ENCODE measurements at regions not wholly inside any gene's neighbourhood (a gene's known extent, or its start where the extent isn't known, plus 50 kb on each side); places are given as distances from the start of the nearest gene placed in this dataset.

DNA sequence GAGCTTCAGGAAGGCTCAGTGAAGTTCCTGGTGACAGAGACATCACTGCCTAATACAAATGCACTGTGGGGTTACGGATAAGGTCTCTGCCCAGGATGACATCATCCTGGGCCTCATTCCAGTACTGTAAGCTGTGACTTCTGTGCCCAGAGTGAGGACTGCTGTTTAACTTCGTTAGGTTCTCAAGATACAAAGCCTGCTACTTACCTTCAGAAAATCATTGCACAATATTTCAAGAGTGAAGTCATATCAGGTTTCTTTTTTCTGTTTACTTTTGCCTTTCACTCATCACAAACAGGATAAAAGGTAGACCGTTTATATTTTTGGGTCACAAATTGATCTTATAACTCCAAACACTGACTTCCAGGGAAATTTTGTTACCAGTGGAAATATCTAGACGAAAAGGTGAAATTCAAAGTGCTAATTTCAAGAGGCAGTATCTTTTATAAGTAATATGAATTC lies 241.2 kb downstream of the PIK3R1 start:
- intact Hi-C loops (cut with DNase I; ENCODE audit: low total_unique reads): loop anchor here (5.0 to 10.0 kb wide), 2 partner anchors 172 to 371 kb away; no protein-coding TSS in a partner anchor
- WGBS, 2 donors: 39 to 41% methylated on average over 4 of the region's 4 CpGs
- no peak for TF ChIP-seq POLR2A (IDR thresholded peaks at IDR 0.05)
- TF ChIP-seq CTCF (IDR thresholded peaks at IDR 0.05): no peak
- DNase-seq (ENCODE audit: low spot score in 2 of 2): no peak
- no peak overlapping the region for H3K4me3 ChIP-seq (ENCODE audit: low read depth, poor library complexity, severe bottlenecking)

- intact Hi-C loops (cut with DNase I; ENCODE audit: low total_unique reads): loop anchor here (5.0 to 10.0 kb wide), 2 partner anchors 172 to 370 kb away; no protein-coding TSS in a partner anchor
- no peak overlapping the region for H3K4me3 ChIP-seq (ENCODE audit: low read depth, poor library complexity, severe bottlenecking)
- no peak for TF ChIP-seq CTCF (IDR thresholded peaks at IDR 0.05)
- TF ChIP-seq POLR2A (IDR thresholded peaks at IDR 0.05): no peak
- no peak for DNase-seq (ENCODE audit: low spot score in 2 of 2)
- 92 to 93% methylated on average over 8 of the region's 8 CpGs for WGBS, 2 donors
Observed at GRCh38 chr5:68457285-68457684, 241.7 kb downstream of the PIK3R1 start.

GRCh38 chr5:68458416-68459021 lies 243.0 kb downstream of the PIK3R1 start:
- intact Hi-C loops (cut with DNase I; ENCODE audit: low total_unique reads): loop anchor here (5.0 to 10.0 kb wide), 2 partner anchors 174 to 369 kb away; no protein-coding TSS in a partner anchor
- H3K4me3 ChIP-seq (ENCODE audit: low read depth, poor library complexity, severe bottlenecking): no peak overlapping the region
- TF ChIP-seq CTCF (IDR thresholded peaks at IDR 0.05) (no peak), POLR2A (IDR thresholded peaks at IDR 0.05) (no peak)
- 82 to 83% methylated on average over 3 of the region's 3 CpGs for whole genome bisulfite sequencing, 2 donors
- DNase-seq (ENCODE audit: low spot score in 2 of 2): no peak

GRCh38 chr5:68459093-68459809 lies 243.7 kb downstream of the PIK3R1 start:
- no peak for DNase-seq (ENCODE audit: low spot score in 2 of 2)
- no peak overlapping the region for H3K4me3 ChIP-seq (ENCODE audit: low read depth, poor library complexity, severe bottlenecking)
- intact Hi-C loops (cut with DNase I; ENCODE audit: low total_unique reads): loop anchor here (5.0 to 10.0 kb wide), 2 partner anchors 174 to 368 kb away; no protein-coding TSS in a partner anchor
- WGBS, 2 donors: 86 to 87% methylated on average over 3 of the region's 3 CpGs
- no peak for TF ChIP-seq CTCF (IDR thresholded peaks at IDR 0.05)
- TF ChIP-seq POLR2A (IDR thresholded peaks at IDR 0.05): no peak

DNA sequence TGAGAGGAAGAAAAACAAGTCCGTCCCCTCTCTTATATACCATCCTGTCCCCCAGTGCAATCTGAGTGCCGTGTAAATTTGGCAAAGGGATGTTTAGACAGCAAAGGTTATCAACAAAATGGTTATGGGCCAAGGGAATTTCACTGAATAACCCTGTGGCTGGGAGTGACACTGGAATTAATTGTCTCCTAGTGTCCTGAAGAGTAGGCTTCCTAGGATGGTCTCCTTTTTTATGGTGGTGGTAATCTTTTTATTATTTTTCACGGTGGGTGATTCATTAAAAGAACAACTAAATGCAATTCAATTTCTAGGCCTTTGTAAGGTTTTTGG lies 244.2 kb downstream of the PIK3R1 start:
- H3K4me3 ChIP-seq (ENCODE audit: low read depth, poor library complexity, severe bottlenecking): no peak overlapping the region
- DNase-seq (ENCODE audit: low spot score in 2 of 2): no peak
- intact Hi-C loops (cut with DNase I; ENCODE audit: low total_unique reads): loop anchor here (5.0 to 10.0 kb wide), 2 partner anchors 175 to 368 kb away; no protein-coding TSS in a partner anchor
- TF ChIP-seq POLR2A (IDR thresholded peaks at IDR 0.05) (no peak), CTCF (IDR thresholded peaks at IDR 0.05) (no peak)
- WGBS, 2 donors: 49 to 77% methylated on average over 3 of the region's 3 CpGs

Measured in lower leg skin (tissue), 4 donors.